ENCODE measurements at regions not wholly inside any gene's neighbourhood (a gene's known extent, or its start where the extent isn't known, plus 50 kb on each side); places are given as distances from the start of the nearest gene placed in this dataset.
A peak's percentile ranks its signal among the peaks of the same experiment; 100 is the strongest.
"Not testable (repeated sequence)": the region's sequence is repeated elsewhere in the genome, so short reads cannot be mapped to it uniquely, and the experiment has no call there.

- peaks cover 12% of the 10 kb centered on the region for H3K9me3 Mint-ChIP-seq
- no peak for DNase-seq
- H3K4me1 Mint-ChIP-seq = peaks cover 65% of the 10 kb centered on the region
- peaks cover 11% of the 10 kb centered on the region for H3K27me3 Mint-ChIP-seq
- peak overlapping the region; percentile 98 for H3K27ac Mint-ChIP-seq
- peaks cover 10% of the 10 kb centered on the region for H3K36me3 Mint-ChIP-seq
- H3K4me3 Mint-ChIP-seq = peak overlapping the region; percentile 58
Observed at GRCh38 chr6:170147056-170147787, 143.7 kb downstream of the DLL1 start.

- no peak for DNase-seq
- peak overlapping the region; percentile 98 for H3K27ac Mint-ChIP-seq
- no peak overlapping the region for H3K4me3 Mint-ChIP-seq
- H3K27me3 Mint-ChIP-seq = peaks cover 5% of the 10 kb centered on the region
- peaks cover 60% of the 10 kb centered on the region for H3K4me1 Mint-ChIP-seq
- H3K36me3 Mint-ChIP-seq = peaks cover 10% of the 10 kb centered on the region
- peaks cover 12% of the 10 kb centered on the region for H3K9me3 Mint-ChIP-seq
Observed at GRCh38 chr6:170146640-170147039, 144.2 kb downstream of the DLL1 start.

GRCh38 chr6:170146131-170146530 is 144.7 kb downstream of the DLL1 start:
- H3K4me3 Mint-ChIP-seq, DNase-seq: not testable (repeated sequence)

GRCh38 chr6:170145716-170146115 is 145.2 kb downstream of the DLL1 start:
- not testable (repeated sequence) for H3K4me3 Mint-ChIP-seq, H3K27me3 Mint-ChIP-seq
- peaks cover 10% of the 10 kb centered on the region for H3K36me3 Mint-ChIP-seq
- peaks cover 55% of the 10 kb centered on the region for H3K4me1 Mint-ChIP-seq
- peak overlapping the region; percentile 79 for H3K27ac Mint-ChIP-seq
- peaks cover 12% of the 10 kb centered on the region for H3K9me3 Mint-ChIP-seq
- DNase-seq = peak; percentile 41

More at GRCh38 chr6:170146131-170146530, 144.7 kb downstream of the DLL1 start:
- not testable (repeated sequence) for H3K27me3 Mint-ChIP-seq, H3K27ac Mint-ChIP-seq
- Mint-ChIP-seq H3K36me3 (peaks cover 10% of the 10 kb centered on the region), H3K4me1 (peaks cover 55% of the 10 kb centered on the region), H3K9me3 (peaks cover 12% of the 10 kb centered on the region)

- Mint-ChIP-seq H3K36me3 (peaks cover 10% of the 10 kb centered on the region), H3K9me3 (peaks cover 12% of the 10 kb centered on the region), H3K27ac (peak overlapping the region; percentile 79), H3K4me3 (no peak overlapping the region), H3K27me3 (no peaks in the 10 kb centered on the region), H3K4me1 (peaks cover 55% of the 10 kb centered on the region)
- DNase-seq = no peak
Observed at GRCh38 chr6:170145272-170145592, 145.6 kb downstream of the DLL1 start.

GRCh38 chr6:170144571-170145271 is 146.2 kb downstream of the DLL1 start:
- Mint-ChIP-seq H3K27me3 (no peaks in the 10 kb centered on the region), H3K4me3 (no peak overlapping the region), H3K27ac (peak overlapping the region; percentile 59), H3K4me1 (peaks cover 50% of the 10 kb centered on the region), H3K9me3 (peaks cover 12% of the 10 kb centered on the region), H3K36me3 (peaks cover 10% of the 10 kb centered on the region)
- DNase-seq = no peak

- no peak overlapping the region for H3K4me3 Mint-ChIP-seq
- no peak overlapping the region for H3K27ac Mint-ChIP-seq
- peaks cover 10% of the 10 kb centered on the region for H3K36me3 Mint-ChIP-seq
- DNase-seq = no peak
- peaks cover 12% of the 10 kb centered on the region for H3K9me3 Mint-ChIP-seq
- H3K4me1 Mint-ChIP-seq = peaks cover 40% of the 10 kb centered on the region
- no peaks in the 10 kb centered on the region for H3K27me3 Mint-ChIP-seq
Observed at GRCh38 chr6:170143401-170144150, 147.3 kb downstream of the DLL1 start.

GRCh38 chr6:170142559-170142958 is 148.3 kb downstream of the DLL1 start:
- no peak for DNase-seq
- Mint-ChIP-seq H3K9me3 (peaks cover 12% of the 10 kb centered on the region), H3K36me3 (peaks cover 10% of the 10 kb centered on the region), H3K4me3 (no peak overlapping the region), H3K27me3 (no peaks in the 10 kb centered on the region), H3K27ac (no peak overlapping the region), H3K4me1 (peaks cover 30% of the 10 kb centered on the region)

GRCh38 chr6:170141061-170141460 is 149.8 kb downstream of the DLL1 start:
- not testable (repeated sequence) for H3K27me3 Mint-ChIP-seq, H3K27ac Mint-ChIP-seq, H3K4me3 Mint-ChIP-seq, DNase-seq
- peaks cover 12% of the 10 kb centered on the region for H3K9me3 Mint-ChIP-seq
- H3K36me3 Mint-ChIP-seq = peaks cover 10% of the 10 kb centered on the region
- peaks cover 15% of the 10 kb centered on the region for H3K4me1 Mint-ChIP-seq

- Mint-ChIP-seq H3K4me1 (peaks cover 8% of the 10 kb centered on the region), H3K27me3 (no peaks in the 10 kb centered on the region)
- no peak for DNase-seq
Observed at GRCh38 chr6:170140129-170140528, 150.7 kb downstream of the DLL1 start.

GRCh38 chr6:170139531-170139930 is 151.3 kb downstream of the DLL1 start:
- peaks cover 2% of the 10 kb centered on the region for H3K4me1 Mint-ChIP-seq
- DNase-seq = no peak
- no peak overlapping the region for H3K27ac Mint-ChIP-seq
- peaks cover 2% of the 10 kb centered on the region for H3K9me3 Mint-ChIP-seq
- H3K27me3 Mint-ChIP-seq = no peaks in the 10 kb centered on the region
- no peak overlapping the region for H3K4me3 Mint-ChIP-seq
- H3K36me3 Mint-ChIP-seq = peaks cover 2% of the 10 kb centered on the region

More at GRCh38 chr6:170140129-170140528, 150.7 kb downstream of the DLL1 start:
- no peak overlapping the region for H3K4me3 Mint-ChIP-seq
- peaks cover 6% of the 10 kb centered on the region for H3K9me3 Mint-ChIP-seq
- H3K27ac Mint-ChIP-seq = no peak overlapping the region
- H3K36me3 Mint-ChIP-seq = peaks cover 6% of the 10 kb centered on the region

- DNase-seq, H3K4me3 Mint-ChIP-seq, H3K27me3 Mint-ChIP-seq, H3K4me1 Mint-ChIP-seq, H3K9me3 Mint-ChIP-seq, H3K27ac Mint-ChIP-seq, H3K36me3 Mint-ChIP-seq: not testable (repeated sequence)
Observed at GRCh38 chr6:170139046-170139445, 151.8 kb downstream of the DLL1 start.

GRCh38 chr6:170137911-170138910 is 152.7 kb downstream of the DLL1 start:
- H3K9me3 Mint-ChIP-seq = no peaks in the 10 kb centered on the region
- no peak for DNase-seq
- no peaks in the 10 kb centered on the region for H3K4me1 Mint-ChIP-seq
- H3K27me3 Mint-ChIP-seq = no peaks in the 10 kb centered on the region
- H3K27ac Mint-ChIP-seq = no peak overlapping the region
- H3K4me3 Mint-ChIP-seq = no peak overlapping the region
- H3K36me3 Mint-ChIP-seq = no peaks in the 10 kb centered on the region

GRCh38 chr6:170137176-170137891 is 153.5 kb downstream of the DLL1 start:
- Mint-ChIP-seq H3K27ac (no peak overlapping the region), H3K4me3 (no peak overlapping the region), H3K36me3 (no peaks in the 10 kb centered on the region), H3K27me3 (no peaks in the 10 kb centered on the region), H3K9me3 (no peaks in the 10 kb centered on the region), H3K4me1 (no peaks in the 10 kb centered on the region)
- no peak for DNase-seq
